GM21576 (cell line): ENCODE measurements at regions not wholly inside any gene's neighbourhood (a gene's known extent, or its start where the extent isn't known, plus 50 kb on each side); places are given as distances from the start of the nearest gene placed in this dataset.

Experiments
- ATAC-seq: cut with Tn5 transposase; IDR thresholded peaks from one replicate; pipeline ENCODE4 v1.9.1; 2021; ENCODE audit warnings: mild to moderate bottlenecking, moderate library complexity; ENCODE audit not compliant: unreplicated experiment

DNA sequence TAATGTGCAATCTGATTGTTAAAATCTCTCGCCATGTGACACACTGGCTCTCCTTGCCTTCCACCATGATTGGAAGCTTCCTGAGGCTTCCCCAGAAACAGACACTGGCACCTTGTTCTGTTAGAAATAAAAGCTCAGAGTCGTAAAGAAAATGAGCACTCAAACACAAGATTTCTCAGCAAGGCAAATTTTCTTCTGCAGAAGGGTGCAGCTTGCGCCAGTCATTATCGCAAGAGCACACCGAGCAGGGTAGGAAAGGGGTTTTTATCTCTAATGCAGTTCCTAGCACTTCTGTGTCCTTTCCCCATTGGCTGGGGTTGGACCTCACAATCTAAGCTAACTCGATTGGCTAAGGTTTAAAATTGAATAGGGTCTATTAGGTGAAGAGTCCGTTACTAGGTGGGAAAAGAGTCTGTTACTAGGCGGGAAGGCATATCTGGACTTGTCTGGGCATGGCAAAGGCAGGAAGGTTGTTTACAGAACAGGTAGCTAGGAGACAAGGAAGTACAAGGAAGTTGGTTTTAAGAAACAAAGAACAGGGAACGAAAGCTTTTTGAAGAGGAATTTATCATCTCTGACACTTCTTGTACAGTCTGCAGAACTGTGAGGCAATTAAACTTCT, 62.6 kb upstream of the BICD1 start:
- no peak for ATAC-seq

DNA sequence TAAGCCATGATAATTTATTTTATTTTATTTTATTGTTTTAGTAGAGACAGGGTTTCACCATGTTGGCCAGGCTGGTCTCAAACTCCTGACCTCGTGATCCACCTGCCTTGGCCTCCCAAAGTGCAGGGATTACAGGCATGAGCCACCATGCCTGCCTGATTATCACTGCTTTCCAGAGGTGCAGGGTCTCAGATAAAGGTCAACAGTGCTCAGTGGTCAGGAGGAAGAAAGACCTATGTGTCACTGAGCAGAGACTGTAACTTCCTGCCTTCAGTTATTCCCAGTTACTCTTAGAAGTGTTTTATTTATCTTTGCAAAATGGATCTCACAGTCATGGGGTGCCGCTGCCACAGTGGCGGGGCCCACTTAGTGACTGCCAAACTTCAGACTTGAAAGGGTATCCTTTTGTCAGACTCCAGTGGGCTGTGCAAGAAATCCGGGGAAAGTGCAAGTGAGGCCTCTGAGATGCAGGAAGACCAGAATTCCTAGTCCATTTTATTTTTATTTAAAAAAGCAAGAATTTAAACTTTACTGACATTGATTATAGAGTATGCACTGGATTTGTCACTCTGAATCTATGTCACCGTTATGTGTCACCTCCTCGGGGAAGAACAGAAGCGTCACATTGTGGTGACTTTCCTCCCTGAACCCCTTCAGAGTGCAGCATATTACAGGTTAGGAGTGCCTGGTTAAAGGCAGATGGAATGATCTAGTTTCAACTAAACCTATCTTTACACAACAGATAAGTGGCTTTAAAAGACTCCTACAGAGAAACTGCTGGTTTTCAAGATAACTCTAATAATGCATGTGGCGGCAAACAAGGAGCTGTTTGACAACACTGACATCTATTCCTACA, 59.1 kb upstream of the BICD1 start:
- ATAC-seq = no peak

DNA sequence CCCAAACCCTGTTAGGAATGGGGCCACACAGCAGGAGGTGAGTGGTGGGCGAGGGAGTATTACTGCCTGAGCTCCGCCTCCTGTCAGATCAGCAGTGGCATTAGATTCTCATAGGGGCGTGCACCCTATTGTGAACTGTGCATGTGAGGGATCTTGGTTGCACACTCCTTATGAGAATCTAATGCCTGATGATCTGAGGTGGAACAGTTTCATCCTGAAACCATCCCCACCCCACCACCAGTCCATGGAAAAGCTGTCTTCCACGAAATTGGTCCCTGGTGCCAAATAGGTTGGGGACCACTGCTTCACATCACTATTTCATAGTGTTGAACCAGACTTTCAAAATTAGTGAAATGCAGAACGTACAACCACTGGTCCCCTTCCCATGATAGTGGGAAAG, 57.9 kb upstream of the BICD1 start:
- ATAC-seq = no peak

DNA sequence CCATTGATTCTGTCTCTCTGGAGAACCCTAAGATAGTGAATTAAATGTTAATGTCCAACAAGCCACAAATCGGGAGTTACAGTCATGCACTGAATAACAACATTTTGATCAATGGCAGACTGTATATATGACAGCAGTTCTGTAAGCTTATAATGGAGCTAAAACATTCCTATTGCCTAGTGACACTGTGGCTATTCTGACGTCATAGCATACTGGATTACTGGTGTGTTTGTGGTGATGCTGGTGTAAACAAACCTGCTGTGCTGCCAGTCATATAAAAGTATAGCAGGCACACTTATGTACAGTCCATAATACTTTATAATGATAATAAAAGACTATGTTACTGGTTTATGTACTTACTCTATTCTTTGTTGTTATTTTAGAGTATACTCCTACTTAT, 56.7 kb upstream of the BICD1 start:
- ATAC-seq = no peak

DNA sequence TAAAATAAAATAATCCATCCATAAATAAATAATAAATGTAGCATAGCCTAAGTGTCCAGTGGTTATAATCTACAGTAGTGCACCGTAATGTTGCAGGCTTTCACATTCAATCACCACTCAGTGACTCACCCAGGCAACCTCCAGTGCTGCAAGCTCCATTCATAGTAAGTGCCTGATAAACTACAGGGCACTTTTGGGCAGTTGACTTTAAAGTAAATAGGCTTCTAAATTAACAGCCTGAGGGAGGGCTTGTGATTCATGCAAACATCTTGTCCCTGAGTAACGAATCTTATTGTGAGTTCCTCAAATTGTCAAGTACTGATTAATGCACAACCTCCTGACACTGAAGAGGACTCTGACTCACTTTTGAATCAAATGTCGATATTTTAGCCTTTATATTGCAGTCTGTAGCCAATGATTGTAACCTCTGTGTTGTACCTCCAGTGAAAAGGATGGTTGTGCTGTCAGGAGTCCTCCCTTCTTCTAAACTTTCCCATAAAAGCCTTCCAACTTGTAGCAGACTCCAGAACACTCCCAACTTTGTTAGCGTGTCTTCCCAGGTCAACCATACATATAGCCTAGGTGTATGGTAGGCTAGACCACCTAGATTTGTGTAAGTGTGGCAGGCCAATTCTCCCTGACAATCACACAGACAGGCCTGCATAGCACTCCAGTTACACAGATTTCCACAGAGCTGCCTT, 55.0 kb upstream of the BICD1 start:
- ATAC-seq = no peak

DNA sequence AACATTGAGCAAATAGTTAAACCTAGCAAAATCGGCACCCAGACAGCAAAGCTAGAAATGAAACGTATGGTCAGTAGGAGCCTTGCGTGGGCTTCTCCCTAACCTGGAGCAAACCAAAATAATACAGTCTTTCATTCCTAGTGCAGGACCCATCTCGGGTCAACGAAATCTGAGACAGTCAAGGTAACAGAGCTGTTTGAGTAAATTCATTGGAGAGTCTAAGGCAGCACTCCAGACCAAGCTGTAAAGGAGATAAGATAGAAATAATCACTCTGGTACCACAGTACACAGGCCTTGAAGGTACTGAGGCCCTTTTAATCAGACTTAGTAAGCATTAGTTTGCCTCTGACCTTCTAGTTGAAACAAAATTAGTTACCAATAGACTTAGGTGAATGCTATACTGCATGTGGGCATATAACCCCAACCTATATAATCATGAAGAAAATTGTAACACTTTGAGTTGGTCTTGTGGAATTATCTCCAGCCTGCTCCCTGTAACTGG, 54.4 kb upstream of the BICD1 start:
- no peak for ATAC-seq

DNA sequence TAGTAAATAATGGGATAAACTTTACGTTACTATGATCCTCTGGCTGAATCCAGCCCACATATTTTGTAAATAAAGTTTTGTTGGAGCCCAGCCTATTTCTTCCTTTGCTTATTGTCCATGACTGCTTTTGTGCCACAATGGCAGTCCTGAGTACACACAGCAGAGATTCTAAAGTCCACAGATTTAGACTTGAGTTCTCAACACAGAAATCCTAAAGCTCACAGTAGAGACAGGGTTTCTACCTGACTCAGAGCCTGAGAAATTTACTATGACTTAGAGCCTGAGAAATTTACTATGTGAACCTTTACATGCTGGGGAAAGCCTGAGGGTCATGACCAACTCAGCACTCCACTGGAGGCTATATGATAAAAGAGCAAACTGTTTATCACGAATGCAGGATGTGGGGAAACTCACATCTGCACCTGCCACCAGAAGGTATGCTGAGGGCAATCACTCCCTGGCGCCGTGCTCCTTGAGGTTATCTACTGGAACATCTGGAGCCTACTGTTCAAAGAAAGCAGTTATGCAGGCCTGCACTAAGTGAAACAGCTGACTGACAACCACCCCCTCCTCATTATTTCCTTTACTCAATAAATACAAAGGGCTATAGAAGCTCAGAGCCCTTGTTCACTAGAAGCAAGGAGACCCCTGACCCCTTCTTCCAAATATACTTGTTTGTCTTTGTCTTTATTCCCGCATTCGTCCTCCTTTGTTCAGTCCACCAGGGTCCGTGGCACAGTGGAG, 52.6 kb upstream of the BICD1 start:
- no peak for ATAC-seq
